Right lobe of liver (tissue), 6 donors: ENCODE measurements at regions not wholly inside any gene's neighbourhood (a gene's known extent, or its start where the extent isn't known, plus 50 kb on each side); places are given as distances from the start of the nearest gene placed in this dataset.

Experiments
- ATAC-seq, 4 donors: fragments of 200-7000 bp; cut with Tn5 transposase; one replicate each; pipeline ENCODE4 v1.9.1; 2020; ENCODE audit warnings: mild to moderate bottlenecking in 4 of 4, moderate library complexity in 4 of 4
- DNase-seq, 3 donors: peaks; one replicate each; pipeline ENCODE4 v3.0.0-alpha.2; 2020
- H3K27ac ChIP-seq, 3 donors: fragments of 200-600 bp; one replicate each; pipeline ENCODE4 v1.8.0; 2022
- H3K27me3 ChIP-seq, 2 donors: fragments of 200-600 bp; one replicate each; pipeline ENCODE4 v1.8.0; 2022
- H3K36me3 ChIP-seq, 4 donors: fragments of 200-600 bp; sonication (generic) in 1 of 4; one replicate each; pipeline versions ENCODE4 v1.5.1 to v1.8.0; 2017 to 2022; ENCODE audit warnings: control low read depth in 1 of 4
- H3K4me1 ChIP-seq, 4 donors: fragments of 200-600 bp; sonication (generic) in 1 of 4; one replicate each; pipeline versions ENCODE4 v1.5.1 to v1.8.0; 2017 to 2022; ENCODE audit warnings: control low read depth in 1 of 4
- H3K4me3 ChIP-seq, 3 donors: fragments of 200-600 bp; one replicate each; pipeline ENCODE4 v1.8.0; 2022
- H3K9me3 ChIP-seq, 4 donors: fragments of 200-600 bp; sonication (generic) in 1 of 4; one replicate each; pipeline versions ENCODE4 v1.5.1 to v1.8.0; 2017 to 2022; ENCODE audit warnings: control low read depth in 1 of 4
- CTCF ChIP-seq, 4 donors: fragments of 200-600 bp in 3 of 4; fragments of 450-650 bp in 1 of 4; IDR thresholded peaks; one replicate each; pipeline versions ENCODE4 v1.5.1 to v1.8.0; 2016 to 2022; ENCODE audit warnings: antibody characterized with exemption in 4 of 4, mild to moderate bottlenecking in 2 of 4
- POLR2A ChIP-seq: fragments of 450-650 bp; IDR thresholded peaks from one replicate; pipeline ENCODE4 v1.6.1; 2017; ENCODE audit warnings: antibody characterized with exemption, mild to moderate bottlenecking
- WGBS: methylation state at CpG from one replicate; pipeline ENCODE4 v1.1.6; 2018; ENCODE audit warnings: low coverage, low lambda C conversion rate; ENCODE audit not compliant: insufficient coverage; ENCODE audit errors: missing lambda C conversion rate; 5-methylcytosine and 5-hydroxymethylcytosine counted together
- intact Hi-C, 2 donors: fragments of 100-400 bp; cut with DNase I; formaldehyde crosslinking; loops; one replicate each; pipeline versions ENCODE4 v1.11.2 to v1.14.1; 2022
- donor health status: DM: no; HTN: yes; CAD: no.
- donor health status: DM: no; HTN: no; CAD: no.
- donor health status: DM: no; HTN: no; CAD: no.
- donor health status: DM: no; HTN: yes; CAD: no.
- donor health status: DM: no; HTN: yes; CAD: no.

GRCh38 chr11:79705648-79706047, 264.8 kb upstream of the TENM4 start:
- Histone ChIP-seq H3K9me3 (peaks cover 0 to 2% (median 0%) of the 10 kb centered on the region in 4 donors), H3K4me3 (no peak overlapping the region), H3K36me3 (no peaks in the 10 kb centered on the region), H3K4me1 (no peaks in the 10 kb centered on the region), H3K27ac (no peak overlapping the region), H3K27me3 (no peaks in the 10 kb centered on the region)
- DNase-seq (no peak), ATAC-seq (no peak)
- WGBS: 67% methylated on average over 5 of the region's 5 CpGs
- intact Hi-C loops: no loop called here
- TF ChIP-seq POLR2A (no peak), CTCF (IDR thresholded peaks at IDR 0.05) (no peak)

- Histone ChIP-seq H3K36me3 (no peaks in the 10 kb centered on the region), H3K4me3 (no peak overlapping the region), H3K27ac (no peak overlapping the region), H3K9me3 (peaks cover 0 to 2% (median 0%) of the 10 kb centered on the region in 4 donors), H3K4me1 (no peaks in the 10 kb centered on the region), H3K27me3 (no peaks in the 10 kb centered on the region)
- intact Hi-C loops: no loop called here
- TF ChIP-seq CTCF (IDR thresholded peaks at IDR 0.05) (no peak), POLR2A (no peak)
- ATAC-seq: no peak
- 88% methylated on average over 3 of the region's 3 CpGs for WGBS
- no peak for DNase-seq
Observed at GRCh38 chr11:79702303-79702702, 261.5 kb upstream of the TENM4 start.

- 60% methylated on average over 1 of the region's 1 CpG for WGBS
- H3K4me1 ChIP-seq: no peaks in the 10 kb centered on the region
- H3K4me3 ChIP-seq: no peak overlapping the region
- no peaks in the 10 kb centered on the region for H3K27me3 ChIP-seq
- no peaks in the 10 kb centered on the region for H3K36me3 ChIP-seq
- TF ChIP-seq CTCF (IDR thresholded peaks at IDR 0.05) (no peak), POLR2A (no peak)
- no peak overlapping the region for H3K27ac ChIP-seq
- no peak for DNase-seq
- intact Hi-C loops: no loop called here
- ATAC-seq: no peak
- H3K9me3 ChIP-seq: peaks cover 0 to 2% (median 0%) of the 10 kb centered on the region in 4 donors
Observed at GRCh38 chr11:79699246-79699645, 258.4 kb upstream of the TENM4 start.

GRCh38 chr11:79697905-79698304, 257.1 kb upstream of the TENM4 start:
- H3K4me3 ChIP-seq: no peak overlapping the region
- no peaks in the 10 kb centered on the region for H3K36me3 ChIP-seq
- ATAC-seq (no peak), DNase-seq (no peak)
- 30% methylated on average over 2 of the region's 2 CpGs for WGBS
- H3K9me3 ChIP-seq: peaks cover 0 to 2% (median 0%) of the 10 kb centered on the region in 4 donors
- H3K27me3 ChIP-seq: no peaks in the 10 kb centered on the region
- intact Hi-C loops: no loop called here
- H3K4me1 ChIP-seq: no peaks in the 10 kb centered on the region
- H3K27ac ChIP-seq: no peak overlapping the region
- no peak for TF ChIP-seq POLR2A
- TF ChIP-seq CTCF (IDR thresholded peaks at IDR 0.05): no peak

GRCh38 chr11:79694368-79694767, 253.5 kb upstream of the TENM4 start:
- no peaks in the 10 kb centered on the region for H3K36me3 ChIP-seq
- intact Hi-C loops: no loop called here
- no peaks in the 10 kb centered on the region for H3K4me1 ChIP-seq
- no peaks in the 10 kb centered on the region for H3K9me3 ChIP-seq
- no peak for ATAC-seq
- TF ChIP-seq POLR2A: no peak
- no peak for TF ChIP-seq CTCF (IDR thresholded peaks at IDR 0.05)
- no peaks in the 10 kb centered on the region for H3K27me3 ChIP-seq
- 40% methylated on average over 1 of the region's 1 CpG for WGBS
- H3K4me3 ChIP-seq: no peak overlapping the region
- no peak for DNase-seq
- no peak overlapping the region for H3K27ac ChIP-seq
